NCI-H1092 (cell line): ENCODE measurements at regions not wholly inside any gene's neighbourhood (a gene's known extent, or its start where the extent isn't known, plus 50 kb on each side); places are given as distances from the start of the nearest gene placed in this dataset.

Experiments
- DNase-seq: peaks from one replicate; lab custom pipeline; 2025; lab: John Stamatoyannopoulos, UW

DNA sequence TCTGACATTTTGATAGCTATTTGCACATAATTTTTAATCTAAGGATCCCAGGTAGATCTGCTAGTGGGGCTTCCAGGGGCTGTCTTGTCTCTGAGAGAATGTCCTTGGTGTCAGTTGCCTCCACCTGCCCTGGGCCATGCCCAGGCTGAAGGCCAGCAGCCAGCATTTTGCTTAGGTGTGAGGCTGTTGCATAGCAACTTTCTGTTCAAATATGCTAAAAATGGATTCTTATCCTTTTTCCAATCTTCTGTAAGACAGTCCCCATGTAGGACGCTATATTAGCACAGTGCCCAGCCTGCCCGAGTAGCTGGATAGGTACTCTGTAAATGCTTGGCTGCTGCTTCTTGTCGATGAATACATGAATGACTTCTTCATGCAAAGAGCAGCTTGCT lies 62.5 kb upstream of the CITED2 start:
- no peak for DNase-seq

DNA sequence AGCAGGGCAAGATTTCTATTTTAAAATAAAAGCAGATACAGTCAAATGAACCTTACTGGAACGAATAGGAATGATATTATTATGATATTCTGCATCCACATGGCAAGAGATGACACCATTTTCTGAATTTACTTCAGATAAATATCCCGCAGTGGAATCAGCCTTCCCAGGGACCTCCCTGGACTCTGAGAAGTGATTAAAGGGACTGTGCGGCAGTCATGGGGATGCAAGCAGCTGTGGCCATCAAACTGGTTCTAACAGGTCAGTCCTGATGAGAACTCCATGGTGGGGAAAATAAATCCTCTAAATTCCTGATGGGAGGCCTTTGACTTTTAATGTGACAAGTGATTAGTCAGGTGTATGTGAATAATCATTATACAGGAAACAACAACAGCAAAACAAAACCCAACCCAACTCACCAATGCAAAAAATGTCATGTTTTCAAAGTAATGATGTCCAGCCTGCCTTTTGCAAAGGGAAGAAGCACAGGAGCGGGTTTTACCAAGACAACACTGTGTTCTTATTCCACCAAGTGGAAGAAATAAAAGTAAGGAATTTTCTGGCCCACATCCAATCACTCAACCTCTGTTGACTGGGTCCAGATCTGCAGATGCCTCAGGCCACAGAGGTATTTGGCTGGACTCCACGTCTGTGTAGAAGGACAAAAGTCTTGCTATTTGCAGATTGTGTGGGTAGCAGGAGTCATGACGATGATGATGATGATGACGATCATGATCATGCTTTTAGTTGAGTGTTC lies 61.9 kb upstream of the CITED2 start:
- DNase-seq, result no peak

DNA sequence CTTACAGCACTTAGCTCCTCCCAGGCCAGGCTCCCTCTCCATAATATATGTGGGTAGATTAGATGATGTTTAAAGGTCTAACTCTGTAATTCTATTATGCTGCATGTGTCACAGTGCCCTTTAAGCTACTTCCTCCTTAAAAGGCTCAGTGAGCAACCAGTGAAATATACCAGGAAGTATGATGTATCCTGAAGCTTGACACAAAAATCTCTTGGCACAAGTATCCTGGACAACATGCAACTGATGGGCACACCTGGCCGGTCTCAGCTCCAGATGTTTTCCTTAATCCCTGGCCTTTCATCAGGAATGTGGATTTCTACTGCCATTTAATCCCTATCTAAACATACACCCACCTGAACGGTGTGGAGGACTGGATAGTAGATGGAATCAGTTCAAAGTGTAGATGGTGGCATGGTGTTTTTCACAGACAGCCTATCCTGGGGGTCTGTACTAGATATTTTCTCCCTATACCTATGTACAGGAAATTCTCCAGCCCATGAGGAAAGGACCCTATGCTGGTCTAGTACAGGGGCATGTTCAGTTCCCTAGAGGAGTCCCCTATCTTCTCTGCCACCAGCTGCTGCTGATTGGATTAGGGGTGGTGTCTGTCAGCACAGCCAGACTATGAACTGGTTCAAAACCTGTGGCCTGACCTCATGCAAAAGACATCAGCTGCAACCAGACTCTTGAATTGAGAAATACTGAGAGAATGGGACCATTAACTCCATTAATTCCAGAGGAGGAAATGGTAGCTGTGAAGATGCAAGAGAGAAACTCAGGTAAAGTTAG lies 59.4 kb upstream of the CITED2 start:
- DNase-seq, result no peak

DNA sequence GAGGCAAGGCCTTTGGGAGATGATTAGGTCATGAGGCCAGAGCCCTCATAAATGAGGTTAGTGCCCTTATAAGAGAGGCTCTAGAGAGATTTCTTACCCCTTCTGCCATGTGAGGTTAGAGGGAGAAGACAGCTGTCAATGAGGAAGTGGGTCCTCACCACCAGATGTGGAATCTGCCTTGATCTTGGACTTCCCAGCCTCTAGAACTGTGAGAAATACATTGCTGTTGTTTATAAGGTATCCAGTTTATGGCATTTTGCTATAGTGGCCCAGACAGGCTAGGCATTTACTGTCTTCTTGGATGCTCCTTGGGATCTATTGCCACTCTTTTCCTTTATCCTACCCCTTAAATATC lies 57.1 kb upstream of the CITED2 start:
- no peak for DNase-seq

DNA sequence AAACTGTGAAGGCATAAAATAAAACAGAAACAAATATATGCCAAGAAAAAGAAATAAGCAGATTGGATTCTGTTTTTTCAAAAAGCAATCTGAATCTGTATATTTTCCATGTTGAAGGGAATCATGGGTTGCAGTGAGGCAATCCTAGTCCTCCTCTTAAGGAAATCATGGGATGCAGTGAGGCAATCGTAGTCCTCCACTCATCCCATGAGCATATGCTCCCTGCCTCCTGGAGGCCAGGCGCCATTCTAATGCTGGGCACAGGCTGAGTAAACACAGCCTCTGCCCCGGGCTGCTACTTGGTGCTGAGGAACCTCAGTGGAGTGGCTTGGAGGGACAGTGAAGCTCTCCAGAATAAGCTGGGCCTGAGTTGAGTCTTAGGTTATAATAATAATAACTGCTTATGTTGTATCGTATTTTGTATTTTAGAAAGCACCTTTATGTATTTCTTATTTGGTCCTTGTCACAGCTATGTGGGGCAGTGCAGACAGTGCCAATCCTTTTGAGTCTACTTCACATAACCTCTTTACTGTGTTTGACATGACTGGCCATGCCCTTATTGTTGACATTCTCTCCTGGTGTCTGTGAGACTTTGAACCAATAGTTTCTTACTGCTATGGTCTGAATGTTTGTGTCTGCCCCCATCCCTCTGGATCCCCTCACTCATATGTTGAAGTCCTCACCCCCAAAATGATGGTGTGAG lies 56.6 kb upstream of the CITED2 start:
- DNase-seq, result no peak

DNA sequence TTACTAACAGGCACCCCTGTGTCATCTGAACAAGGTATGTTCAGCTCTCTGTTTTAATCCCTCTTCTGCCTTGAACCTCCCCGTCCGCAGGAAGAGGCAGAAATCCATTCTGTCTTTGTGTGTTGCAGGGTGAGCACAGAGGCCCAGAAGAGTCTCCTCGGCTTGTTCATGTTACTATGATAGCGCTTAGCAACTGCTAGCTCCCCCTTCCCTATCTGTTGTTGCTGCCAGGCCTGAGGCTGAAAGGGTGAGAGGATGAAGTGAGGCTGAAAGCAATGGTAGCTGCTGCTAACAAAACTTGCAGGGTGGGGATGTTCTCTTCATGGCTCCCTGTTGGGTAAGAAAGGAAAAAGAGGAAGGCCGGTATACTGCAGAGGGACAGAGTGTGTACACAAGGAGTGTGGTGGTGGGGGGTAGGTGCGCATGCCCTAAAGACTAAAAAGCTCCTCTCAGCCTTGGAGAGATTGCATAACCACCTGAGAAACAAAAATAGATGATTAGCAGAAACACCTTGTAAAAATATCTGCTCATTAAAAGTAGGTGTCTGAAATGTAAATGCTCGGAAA lies 55.2 kb upstream of the CITED2 start:
- no peak for DNase-seq

DNA sequence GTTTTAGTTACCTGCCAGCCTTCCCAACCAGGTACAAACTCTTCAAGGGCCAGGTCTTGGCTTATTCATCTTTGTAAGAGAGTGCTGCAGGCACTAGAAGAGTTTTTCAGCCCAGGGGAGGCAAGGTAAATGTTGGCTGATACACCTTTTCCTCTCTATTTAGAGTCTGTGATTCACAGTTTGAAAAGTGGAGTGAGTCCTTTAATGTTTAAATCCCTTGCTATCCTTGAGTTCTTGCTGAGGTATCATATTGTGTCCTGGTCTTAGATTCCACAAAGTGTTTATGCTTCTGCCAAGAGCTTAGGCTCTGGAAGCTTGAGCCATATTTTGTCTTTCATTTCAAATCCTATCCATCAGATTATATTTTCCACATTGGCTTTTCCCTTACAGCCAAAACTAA lies 52.8 kb upstream of the CITED2 start:
- no peak for DNase-seq

DNA sequence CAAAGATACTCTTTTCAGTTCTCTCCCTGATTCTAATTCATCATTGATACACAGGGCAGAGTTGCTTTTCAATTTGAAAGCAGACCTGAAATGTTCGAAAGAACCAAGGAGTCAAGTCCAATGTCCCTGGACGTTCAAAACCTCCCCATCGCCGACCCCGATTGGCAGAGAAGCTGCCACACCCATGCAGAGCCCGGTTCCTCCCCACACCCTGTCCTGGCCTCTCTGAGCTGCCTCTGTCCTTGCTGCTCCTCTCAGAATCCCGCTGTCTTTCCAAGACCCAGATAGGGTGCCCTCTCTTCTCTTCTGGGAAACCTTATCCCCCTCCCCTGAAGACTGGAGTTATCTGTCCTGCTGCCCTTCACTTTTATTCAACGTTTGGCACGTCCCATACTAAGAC lies 52.3 kb upstream of the CITED2 start:
- DNase-seq, result no peak

DNA sequence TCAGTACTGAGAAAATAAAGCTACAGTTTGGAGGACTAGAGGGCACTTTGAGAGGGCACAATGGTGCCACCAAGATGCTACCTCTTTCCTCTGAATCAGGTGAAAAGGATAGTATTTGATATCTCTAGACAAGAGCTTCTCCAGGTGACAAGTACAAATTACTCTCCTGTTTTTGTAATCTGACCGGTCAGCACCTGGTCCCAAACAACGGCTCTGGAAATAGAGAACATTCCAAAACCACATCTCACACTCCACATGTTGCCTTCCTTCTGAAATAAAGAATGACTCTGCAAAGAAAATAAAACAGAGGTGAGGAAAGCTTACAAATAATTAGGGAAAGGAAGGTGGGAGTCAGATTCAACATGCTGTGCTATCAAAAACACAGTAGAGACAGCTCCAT lies 51.3 kb upstream of the CITED2 start:
- DNase-seq, result no peak

DNA sequence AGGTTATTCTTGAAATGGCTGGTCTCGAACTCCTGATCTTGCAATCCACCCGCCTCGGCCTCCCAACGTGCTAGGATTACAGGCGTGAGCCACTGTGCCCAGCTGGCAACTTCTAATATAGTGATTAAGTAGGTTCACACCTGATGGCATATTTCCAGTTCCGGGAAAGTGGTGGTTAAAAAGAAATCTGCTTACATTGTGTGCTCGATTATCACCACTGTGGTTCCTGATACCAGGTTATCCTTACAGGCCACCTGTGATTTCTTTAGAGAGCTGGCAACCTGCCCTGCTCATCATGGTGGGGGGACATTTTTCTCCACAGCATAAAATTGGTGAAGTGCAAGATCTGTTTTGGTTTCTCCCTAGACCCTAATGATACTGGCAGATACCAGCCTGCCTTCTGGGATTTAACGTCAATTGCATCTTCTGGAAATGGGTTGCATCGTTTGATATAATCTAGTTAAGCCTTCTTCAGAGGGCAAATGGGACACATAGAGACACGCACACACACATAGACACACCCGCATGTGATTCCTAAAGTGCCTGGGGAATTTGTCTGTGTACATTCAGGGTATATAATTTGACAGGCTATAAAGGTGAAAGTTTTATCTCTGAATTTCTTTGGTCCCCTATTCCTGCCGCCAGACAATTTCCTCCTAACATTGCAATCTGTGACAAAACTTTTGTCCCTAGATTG lies 49.7 kb upstream of the CITED2 start:
- DNase-seq, result no peak
